ENCODE measurements at regions not wholly inside any gene's neighbourhood (a gene's known extent, or its start where the extent isn't known, plus 50 kb on each side); places are given as distances from the start of the nearest gene placed in this dataset.

DNA sequence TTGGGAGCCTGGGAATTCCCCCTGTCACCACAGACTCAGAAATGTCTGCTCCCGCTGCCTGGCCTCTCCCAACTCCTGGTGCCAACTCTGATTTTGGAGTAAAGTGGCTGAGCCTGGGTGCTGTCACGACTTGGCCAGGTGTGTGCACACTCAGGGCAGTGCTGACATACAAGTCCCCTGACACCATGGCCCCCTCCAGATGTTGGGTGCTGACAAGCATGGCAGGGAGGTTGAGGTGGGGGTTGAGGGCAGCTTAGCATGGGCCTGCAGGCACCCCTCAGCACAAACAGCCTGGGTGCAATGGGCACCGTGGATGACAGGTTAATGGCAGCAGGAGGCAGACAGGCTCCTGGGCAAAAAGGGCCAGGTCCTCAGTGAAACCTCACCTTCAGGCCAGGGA lies 511.2 kb downstream of the SQOR start:
- H3K27ac ChIP-seq = no peak overlapping the region
- no peak for ATAC-seq
- no CpG with 5 or more reads among the region's 3 CpGs for WGBS (ENCODE audit: missing lambda C conversion rate)

DNA sequence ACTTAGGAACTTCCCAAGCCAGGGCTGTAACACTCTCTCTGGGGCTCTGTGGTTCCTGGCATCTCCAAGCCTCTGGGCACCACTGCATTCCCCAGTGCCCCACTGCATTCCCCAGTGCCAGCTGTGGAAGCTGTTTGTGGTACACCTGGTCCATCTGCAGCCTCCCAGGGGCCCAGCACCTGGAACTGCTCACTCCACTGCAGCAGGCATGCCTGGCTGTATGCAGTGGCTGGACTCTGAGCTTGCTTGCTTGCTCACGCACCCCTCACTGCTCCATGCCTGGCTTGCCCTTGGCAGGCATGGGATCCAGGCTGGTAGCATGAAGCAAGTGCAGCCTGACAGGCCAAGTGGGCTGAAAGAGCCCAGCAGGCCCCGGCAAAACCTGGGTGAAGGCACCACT lies 512.1 kb downstream of the SQOR start:
- Histone ChIP-seq H3K4me2 (no peak overlapping the region), H3K4me1 (no peaks in the 10 kb centered on the region), H3K9me3 (no peaks in the 10 kb centered on the region), H3K27ac (no peak overlapping the region), H3K4me3 (no peak overlapping the region)
- no CpG with 5 or more reads among the region's 2 CpGs for WGBS (ENCODE audit: missing lambda C conversion rate)
- DNase-seq (ENCODE audit: low read depth in 1 of 2, low spot score in 1 of 2) (no peak), ATAC-seq (no peak), FAIRE-seq (no peak)
- no peak for TF ChIP-seq BHLHE40 (IDR thresholded peaks at IDR 0.05; ENCODE audit: low read depth, low read length)
- TF ChIP-seq NFE2L2 (conservative IDR thresholded peaks at IDR 0.05; ENCODE audit: low read length) = no peak
- no peak for TF ChIP-seq FOXS1 (CRISPR knock-in tag; IDR thresholded peaks at IDR 0.05)
- TF ChIP-seq RCOR1 (IDR thresholded peaks at IDR 0.05; ENCODE audit: low read depth, low read length) = no peak
- TF ChIP-seq RFX5 (IDR thresholded peaks at IDR 0.05) = no peak
- TF ChIP-seq FOSL2 (IDR thresholded peaks at IDR 0.05) = no peak
- no peak for TF ChIP-seq FOSL2 (CRISPR knock-in tag; IDR thresholded peaks at IDR 0.05)
- TF ChIP-seq, protein P1, sequence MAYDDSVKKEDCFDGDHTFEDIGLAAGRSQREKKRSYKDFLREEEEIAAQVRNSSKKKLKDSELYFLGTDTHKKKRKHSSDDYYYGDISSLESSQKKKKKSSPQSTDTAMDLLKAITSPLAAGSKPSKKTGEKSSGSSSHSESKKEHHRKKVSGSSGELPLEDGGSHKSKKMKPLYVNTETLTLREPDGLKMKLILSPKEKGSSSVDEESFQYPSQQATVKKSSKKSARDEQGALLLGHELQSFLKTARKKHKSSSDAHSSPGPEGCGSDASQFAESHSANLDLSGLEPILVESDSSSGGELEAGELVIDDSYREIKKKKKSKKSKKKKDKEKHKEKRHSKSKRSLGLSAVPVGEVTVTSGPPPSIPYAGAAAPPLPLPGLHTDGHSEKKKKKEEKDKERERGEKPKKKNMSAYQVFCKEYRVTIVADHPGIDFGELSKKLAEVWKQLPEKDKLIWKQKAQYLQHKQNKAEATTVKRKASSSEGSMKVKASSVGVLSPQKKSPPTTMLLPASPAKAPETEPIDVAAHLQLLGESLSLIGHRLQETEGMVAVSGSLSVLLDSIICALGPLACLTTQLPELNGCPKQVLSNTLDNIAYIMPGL (CRISPR knock-in tag; IDR thresholded peaks at IDR 0.05; ENCODE audit: borderline replicate concordance) = no peak
- TF ChIP-seq, protein P2, sequence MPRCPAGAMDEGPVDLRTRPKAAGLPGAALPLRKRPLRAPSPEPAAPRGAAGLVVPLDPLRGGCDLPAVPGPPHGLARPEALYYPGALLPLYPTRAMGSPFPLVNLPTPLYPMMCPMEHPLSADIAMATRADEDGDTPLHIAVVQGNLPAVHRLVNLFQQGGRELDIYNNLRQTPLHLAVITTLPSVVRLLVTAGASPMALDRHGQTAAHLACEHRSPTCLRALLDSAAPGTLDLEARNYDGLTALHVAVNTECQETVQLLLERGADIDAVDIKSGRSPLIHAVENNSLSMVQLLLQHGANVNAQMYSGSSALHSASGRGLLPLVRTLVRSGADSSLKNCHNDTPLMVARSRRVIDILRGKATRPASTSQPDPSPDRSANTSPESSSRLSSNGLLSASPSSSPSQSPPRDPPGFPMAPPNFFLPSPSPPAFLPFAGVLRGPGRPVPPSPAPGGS (IDR thresholded peaks at IDR 0.05) = no peak
- no peak for TF ChIP-seq RNF2 (IDR thresholded peaks at IDR 0.05; ENCODE audit: borderline replicate concordance, low read depth)
- TF ChIP-seq EP300 (IDR thresholded peaks at IDR 0.05) = no peak
- ChIA-PET CTCF (no interaction called here), POLR2A (no interaction called here)

More for the DNA sequence above, 511.2 kb downstream of the SQOR start:
- ChIA-PET POLR2A (no interaction called here), CTCF (interaction anchor here (0.5 kb wide), 1 partner anchor 132 kb away, joined by 3 read pairs; no protein-coding TSS in a partner anchor)
- no peak for TF ChIP-seq CBX8 (IDR thresholded peaks at IDR 0.05)
- no peak for TF ChIP-seq SMC3 (IDR thresholded peaks at IDR 0.05)
- no peak for TF ChIP-seq JUN (IDR thresholded peaks at IDR 0.05)
- no peak for TF ChIP-seq POLR2AphosphoS2 (conservative IDR thresholded peaks at IDR 0.05; ENCODE audit: low read length)
- no peak for TF ChIP-seq SREBF2 (IDR thresholded peaks at IDR 0.05)
- no peak for TF ChIP-seq ZC3H11A (IDR thresholded peaks at IDR 0.05)
- no peak for TF ChIP-seq TP53 (CRISPR knock-in tag; IDR thresholded peaks at IDR 0.05)
- TF ChIP-seq, protein P3, sequence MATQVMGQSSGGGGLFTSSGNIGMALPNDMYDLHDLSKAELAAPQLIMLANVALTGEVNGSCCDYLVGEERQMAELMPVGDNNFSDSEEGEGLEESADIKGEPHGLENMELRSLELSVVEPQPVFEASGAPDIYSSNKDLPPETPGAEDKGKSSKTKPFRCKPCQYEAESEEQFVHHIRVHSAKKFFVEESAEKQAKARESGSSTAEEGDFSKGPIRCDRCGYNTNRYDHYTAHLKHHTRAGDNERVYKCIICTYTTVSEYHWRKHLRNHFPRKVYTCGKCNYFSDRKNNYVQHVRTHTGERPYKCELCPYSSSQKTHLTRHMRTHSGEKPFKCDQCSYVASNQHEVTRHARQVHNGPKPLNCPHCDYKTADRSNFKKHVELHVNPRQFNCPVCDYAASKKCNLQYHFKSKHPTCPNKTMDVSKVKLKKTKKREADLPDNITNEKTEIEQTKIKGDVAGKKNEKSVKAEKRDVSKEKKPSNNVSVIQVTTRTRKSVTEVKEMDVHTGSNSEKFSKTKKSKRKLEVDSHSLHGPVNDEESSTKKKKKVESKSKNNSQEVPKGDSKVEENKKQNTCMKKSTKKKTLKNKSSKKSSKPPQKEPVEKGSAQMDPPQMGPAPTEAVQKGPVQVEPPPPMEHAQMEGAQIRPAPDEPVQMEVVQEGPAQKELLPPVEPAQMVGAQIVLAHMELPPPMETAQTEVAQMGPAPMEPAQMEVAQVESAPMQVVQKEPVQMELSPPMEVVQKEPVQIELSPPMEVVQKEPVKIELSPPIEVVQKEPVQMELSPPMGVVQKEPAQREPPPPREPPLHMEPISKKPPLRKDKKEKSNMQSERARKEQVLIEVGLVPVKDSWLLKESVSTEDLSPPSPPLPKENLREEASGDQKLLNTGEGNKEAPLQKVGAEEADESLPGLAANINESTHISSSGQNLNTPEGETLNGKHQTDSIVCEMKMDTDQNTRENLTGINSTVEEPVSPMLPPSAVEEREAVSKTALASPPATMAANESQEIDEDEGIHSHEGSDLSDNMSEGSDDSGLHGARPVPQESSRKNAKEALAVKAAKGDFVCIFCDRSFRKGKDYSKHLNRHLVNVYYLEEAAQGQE (IDR thresholded peaks at IDR 0.05) = no peak
- TF ChIP-seq RNF2 (IDR thresholded peaks at IDR 0.05; ENCODE audit: borderline replicate concordance, low read depth) = no peak
- no peak for TF ChIP-seq ZSCAN20 (CRISPR knock-in tag; IDR thresholded peaks at IDR 0.05)
- no peak for TF ChIP-seq TFCP2L1 (CRISPR knock-in tag; IDR thresholded peaks at IDR 0.05)
- TF ChIP-seq, protein P4, sequence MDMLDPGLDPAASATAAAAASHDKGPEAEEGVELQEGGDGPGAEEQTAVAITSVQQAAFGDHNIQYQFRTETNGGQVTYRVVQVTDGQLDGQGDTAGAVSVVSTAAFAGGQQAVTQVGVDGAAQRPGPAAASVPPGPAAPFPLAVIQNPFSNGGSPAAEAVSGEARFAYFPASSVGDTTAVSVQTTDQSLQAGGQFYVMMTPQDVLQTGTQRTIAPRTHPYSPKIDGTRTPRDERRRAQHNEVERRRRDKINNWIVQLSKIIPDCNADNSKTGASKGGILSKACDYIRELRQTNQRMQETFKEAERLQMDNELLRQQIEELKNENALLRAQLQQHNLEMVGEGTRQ (IDR thresholded peaks at IDR 0.05) = no peak
- TF ChIP-seq CEBPB (IDR thresholded peaks at IDR 0.05) = no peak
- Histone ChIP-seq H3K4me1 (no peaks in the 10 kb centered on the region), H3K4me3 (no peak overlapping the region), H3K9me3 (no peaks in the 10 kb centered on the region), H3K4me2 (no peak overlapping the region)
- DNase-seq (ENCODE audit: low read depth in 1 of 2, low spot score in 1 of 2) (no peak), FAIRE-seq (no peak)

Data from A549 (cell line).